ENCODE measurements at regions not wholly inside any gene's neighbourhood (a gene's known extent, or its start where the extent isn't known, plus 50 kb on each side); places are given as distances from the start of the nearest gene placed in this dataset.
"Not testable (repeated sequence)": the region's sequence is repeated elsewhere in the genome, so short reads cannot be mapped to it uniquely, and the experiment has no call there.

DNA sequence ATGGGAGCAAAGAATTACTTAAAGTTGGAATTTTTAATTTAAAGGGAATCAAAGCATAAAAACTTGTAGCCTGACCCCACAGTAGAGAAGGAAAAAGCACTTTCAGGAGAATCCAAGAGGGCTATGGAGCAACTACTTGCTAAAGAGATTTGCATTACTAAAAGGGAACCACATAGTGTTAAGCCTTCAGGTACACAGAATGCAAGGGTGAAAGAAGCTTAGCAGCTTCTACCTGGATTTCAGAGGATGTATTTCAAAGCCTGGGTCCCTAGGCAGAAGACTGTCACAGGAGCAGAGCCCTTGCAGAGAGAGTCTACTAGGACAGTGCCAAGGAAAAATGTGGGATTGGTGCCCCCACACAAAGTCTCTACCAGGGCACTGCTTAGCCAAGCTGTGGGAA is 575.0 kb downstream of the GBE1 start:
- Histone ChIP-seq H3K27ac (no peak overlapping the region), H3K4me1 (no peaks in the 10 kb centered on the region), H3K36me3 (no peaks in the 10 kb centered on the region), H3K27me3 (no peaks in the 10 kb centered on the region), H3K9me3 (no peaks in the 10 kb centered on the region), H3K4me3 (no peak overlapping the region)
- no peak for DNase-seq
- TF ChIP-seq, protein P1, sequence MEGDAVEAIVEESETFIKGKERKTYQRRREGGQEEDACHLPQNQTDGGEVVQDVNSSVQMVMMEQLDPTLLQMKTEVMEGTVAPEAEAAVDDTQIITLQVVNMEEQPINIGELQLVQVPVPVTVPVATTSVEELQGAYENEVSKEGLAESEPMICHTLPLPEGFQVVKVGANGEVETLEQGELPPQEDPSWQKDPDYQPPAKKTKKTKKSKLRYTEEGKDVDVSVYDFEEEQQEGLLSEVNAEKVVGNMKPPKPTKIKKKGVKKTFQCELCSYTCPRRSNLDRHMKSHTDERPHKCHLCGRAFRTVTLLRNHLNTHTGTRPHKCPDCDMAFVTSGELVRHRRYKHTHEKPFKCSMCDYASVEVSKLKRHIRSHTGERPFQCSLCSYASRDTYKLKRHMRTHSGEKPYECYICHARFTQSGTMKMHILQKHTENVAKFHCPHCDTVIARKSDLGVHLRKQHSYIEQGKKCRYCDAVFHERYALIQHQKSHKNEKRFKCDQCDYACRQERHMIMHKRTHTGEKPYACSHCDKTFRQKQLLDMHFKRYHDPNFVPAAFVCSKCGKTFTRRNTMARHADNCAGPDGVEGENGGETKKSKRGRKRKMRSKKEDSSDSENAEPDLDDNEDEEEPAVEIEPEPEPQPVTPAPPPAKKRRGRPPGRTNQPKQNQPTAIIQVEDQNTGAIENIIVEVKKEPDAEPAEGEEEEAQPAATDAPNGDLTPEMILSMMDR (IDR thresholded peaks at IDR 0.05), result no peak
- TF ChIP-seq POLR2A (IDR thresholded peaks at IDR 0.05), result no peak

DNA sequence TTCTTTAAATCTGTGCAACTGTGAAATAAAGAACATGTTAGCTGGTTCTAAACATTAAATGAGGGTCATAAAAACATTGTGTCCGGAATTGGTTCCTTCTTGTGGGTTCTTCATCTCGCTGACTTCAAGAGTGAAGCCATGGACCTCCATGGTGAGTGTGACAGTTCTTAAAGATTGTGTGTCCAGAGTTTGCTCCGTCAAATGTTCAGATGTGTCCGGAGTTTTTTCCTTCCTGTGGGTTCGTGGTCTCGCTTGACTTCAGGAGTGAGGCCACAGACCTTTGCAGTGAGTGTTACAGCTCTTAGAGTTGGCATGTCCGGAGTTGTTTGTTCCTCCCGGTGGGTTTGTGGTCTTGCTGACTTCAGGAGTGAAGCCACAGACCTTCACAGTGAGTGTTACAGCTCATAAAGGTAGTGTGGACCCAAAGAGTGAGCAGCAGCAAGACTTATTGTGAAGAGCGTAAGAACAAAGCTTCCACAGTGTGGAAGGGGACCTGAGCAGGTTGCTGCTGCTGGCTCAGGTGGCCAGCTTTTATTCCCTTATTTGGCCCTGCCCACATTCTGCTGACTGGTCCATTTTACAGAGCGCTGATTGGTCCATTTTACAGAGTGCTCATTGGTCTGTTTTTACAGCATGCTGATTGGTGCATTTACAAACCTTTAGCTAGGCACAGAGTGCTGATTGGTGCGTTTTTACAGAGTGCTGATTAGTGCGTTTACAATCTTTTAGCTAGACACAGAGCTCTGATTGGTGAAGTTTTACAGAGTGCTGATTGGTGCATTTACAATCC is 579.2 kb downstream of the GBE1 start:
- not testable (repeated sequence) for DNase-seq, H3K4me1 ChIP-seq, H3K27me3 ChIP-seq, H3K36me3 ChIP-seq, H3K4me3 ChIP-seq, H3K9me3 ChIP-seq, H3K27ac ChIP-seq

DNA sequence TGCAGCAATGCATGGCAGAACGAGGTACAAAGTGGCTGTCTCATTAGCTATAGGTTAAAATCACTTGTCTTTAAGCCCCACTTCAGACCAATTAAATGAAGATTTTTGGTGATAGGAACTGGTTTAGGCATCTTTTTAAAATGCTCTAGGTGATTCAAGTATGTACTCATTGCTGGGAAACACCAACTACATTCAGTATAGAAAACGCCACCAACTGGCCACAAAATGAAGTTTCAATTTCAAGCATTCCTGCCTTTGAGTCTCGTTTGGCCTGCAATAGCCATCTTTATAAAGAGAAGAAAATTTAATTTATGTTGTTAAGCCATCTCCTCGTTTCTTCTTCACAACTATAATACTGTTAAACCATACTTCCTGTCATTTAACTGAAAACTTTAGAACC is 587.9 kb downstream of the GBE1 start:
- Histone ChIP-seq H3K9me3 (no peaks in the 10 kb centered on the region), H3K4me1 (no peaks in the 10 kb centered on the region), H3K4me3 (no peak overlapping the region), H3K27me3 (no peaks in the 10 kb centered on the region), H3K36me3 (no peaks in the 10 kb centered on the region), H3K27ac (no peak overlapping the region)
- TF ChIP-seq, protein P1 (IDR thresholded peaks at IDR 0.05), result no peak
- no peak for TF ChIP-seq POLR2A (IDR thresholded peaks at IDR 0.05)
- DNase-seq, result no peak

DNA sequence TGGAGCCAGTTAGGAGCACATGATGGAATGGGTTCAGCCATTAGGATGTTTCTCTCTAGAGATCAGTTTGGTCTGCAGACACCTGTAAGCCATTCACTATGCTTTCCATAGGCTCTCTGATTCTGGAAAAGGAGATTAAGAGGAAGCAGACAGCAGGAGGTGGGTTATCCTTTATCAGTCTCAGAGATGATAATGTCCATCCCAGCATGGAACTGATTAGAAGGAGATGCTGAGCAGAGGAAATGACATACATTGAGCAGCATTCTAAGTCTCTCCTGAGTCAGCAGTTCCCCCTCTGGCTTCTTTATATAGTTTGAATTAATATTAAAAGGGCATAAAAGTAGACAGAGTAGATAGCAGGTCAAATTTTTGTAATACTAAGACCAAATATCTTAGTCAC is 591.1 kb downstream of the GBE1 start:
- Histone ChIP-seq H3K27ac (no peak overlapping the region), H3K27me3 (no peaks in the 10 kb centered on the region), H3K4me1 (no peaks in the 10 kb centered on the region), H3K4me3 (no peak overlapping the region), H3K36me3 (no peaks in the 10 kb centered on the region), H3K9me3 (no peaks in the 10 kb centered on the region)
- TF ChIP-seq, protein P1 (IDR thresholded peaks at IDR 0.05), result no peak
- no peak for TF ChIP-seq POLR2A (IDR thresholded peaks at IDR 0.05)
- no peak for DNase-seq

DNA sequence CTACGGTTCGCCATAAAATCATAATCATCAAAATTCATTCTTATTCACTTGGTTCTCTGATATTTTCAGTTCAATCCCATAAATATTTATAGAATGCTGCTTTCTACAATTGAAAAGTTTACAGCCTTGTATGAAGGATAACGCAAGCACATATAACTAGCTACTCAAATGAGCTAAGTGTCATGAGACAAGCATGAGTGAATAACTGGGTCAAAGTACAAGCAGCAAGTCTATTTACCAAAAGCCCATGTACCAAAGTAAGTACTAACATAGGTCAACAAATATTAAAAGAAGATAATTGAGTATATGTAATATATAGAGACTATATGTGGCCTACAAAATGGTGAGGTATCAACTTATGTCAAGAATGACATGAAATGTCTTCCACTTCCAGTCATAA is 596.6 kb downstream of the GBE1 start:
- Histone ChIP-seq H3K9me3 (no peaks in the 10 kb centered on the region), H3K4me1 (no peaks in the 10 kb centered on the region), H3K36me3 (no peaks in the 10 kb centered on the region), H3K4me3 (no peak overlapping the region), H3K27ac (no peak overlapping the region), H3K27me3 (no peaks in the 10 kb centered on the region)
- no peak for DNase-seq
- no peak for TF ChIP-seq POLR2A (IDR thresholded peaks at IDR 0.05)
- TF ChIP-seq, protein P1 (IDR thresholded peaks at IDR 0.05), result no peak

DNA sequence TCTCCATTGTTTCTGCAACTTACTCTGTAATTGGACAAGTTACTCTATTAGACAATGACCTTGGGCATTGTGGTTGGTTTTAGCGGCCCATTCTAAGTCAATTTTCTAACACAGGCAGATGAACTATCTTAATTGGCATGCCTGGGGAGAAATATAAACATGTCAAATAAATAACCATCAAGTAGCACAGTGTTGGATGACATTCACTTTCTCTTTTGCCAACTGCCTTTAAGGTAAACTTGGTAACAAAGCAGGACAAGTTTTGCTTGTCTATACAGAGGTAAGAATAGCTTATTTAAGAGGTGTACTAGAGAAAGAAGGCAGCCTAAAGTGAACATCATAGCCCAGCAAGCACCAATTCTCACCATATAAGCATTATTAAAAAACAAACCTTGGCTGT is 599.6 kb downstream of the GBE1 start:
- Histone ChIP-seq H3K4me3 (no peak overlapping the region), H3K4me1 (no peaks in the 10 kb centered on the region), H3K27me3 (no peaks in the 10 kb centered on the region), H3K27ac (no peak overlapping the region), H3K36me3 (no peaks in the 10 kb centered on the region), H3K9me3 (no peaks in the 10 kb centered on the region)
- TF ChIP-seq, protein P1 (IDR thresholded peaks at IDR 0.05), result no peak
- TF ChIP-seq POLR2A (IDR thresholded peaks at IDR 0.05), result no peak
- DNase-seq, result no peak

Measured in Peyer's patch (tissue), 4 donors.